ENCODE measurements at regions not wholly inside any gene's neighbourhood (a gene's known extent, or its start where the extent isn't known, plus 50 kb on each side); places are given as distances from the start of the nearest gene placed in this dataset.

- Histone ChIP-seq H3K36me3 (replicated peaks) (no peaks in the 10 kb centered on the region), H3K27me3 (replicated peaks) (no peaks in the 10 kb centered on the region), H3K4me3 (ENCODE audit: low read depth, low read length) (no peak overlapping the region), H3K27ac (no peak overlapping the region)
- in situ Hi-C loops (cut with HindIII; ENCODE audit: low pct_ligation_motif_present, low sequenced_read_pairs), result no loop called here
- no peak for TF ChIP-seq CTCF (IDR thresholded peaks at IDR 0.05; ENCODE audit: low read depth, low read length, missing control alignments)
- peak; percentile 1 for DNase-seq
These were observed 271.4 kb downstream of the ARRDC4 start for GRCh38 chr15:98231696-98232440.

GRCh38 chr15:98232761-98233160 lies 272.3 kb downstream of the ARRDC4 start:
- no peaks in the 10 kb centered on the region for H3K36me3 ChIP-seq (replicated peaks)
- H3K27ac ChIP-seq, result no peak overlapping the region
- no peak overlapping the region for H3K4me3 ChIP-seq (ENCODE audit: low read depth, low read length)
- DNase-seq, result no peak
- H3K27me3 ChIP-seq (replicated peaks), result no peaks in the 10 kb centered on the region
- in situ Hi-C loops (cut with HindIII; ENCODE audit: low pct_ligation_motif_present, low sequenced_read_pairs), result no loop called here
- no peak for TF ChIP-seq CTCF (IDR thresholded peaks at IDR 0.05; ENCODE audit: low read depth, low read length, missing control alignments)

- Histone ChIP-seq H3K36me3 (replicated peaks) (no peaks in the 10 kb centered on the region), H3K27me3 (replicated peaks) (no peaks in the 10 kb centered on the region), H3K4me3 (ENCODE audit: low read depth, low read length) (no peak overlapping the region), H3K27ac (no peak overlapping the region)
- DNase-seq, result no peak
- in situ Hi-C loops (cut with HindIII; ENCODE audit: low pct_ligation_motif_present, low sequenced_read_pairs), result no loop called here
- no peak for TF ChIP-seq CTCF (IDR thresholded peaks at IDR 0.05; ENCODE audit: low read depth, low read length, missing control alignments)
These were observed 273.4 kb downstream of the ARRDC4 start for GRCh38 chr15:98233873-98234272.

GRCh38 chr15:98240303-98240702 lies 279.8 kb downstream of the ARRDC4 start:
- TF ChIP-seq CTCF (IDR thresholded peaks at IDR 0.05; ENCODE audit: low read depth, low read length, missing control alignments), result no peak
- in situ Hi-C loops (cut with HindIII; ENCODE audit: low pct_ligation_motif_present, low sequenced_read_pairs), result no loop called here
- H3K36me3 ChIP-seq (replicated peaks), result no peaks in the 10 kb centered on the region

GRCh38 chr15:98241032-98241554 lies 280.6 kb downstream of the ARRDC4 start:
- no peak overlapping the region for H3K27ac ChIP-seq
- DNase-seq, result no peak
- no peak overlapping the region for H3K4me3 ChIP-seq (ENCODE audit: low read depth, low read length)
- in situ Hi-C loops (cut with HindIII; ENCODE audit: low pct_ligation_motif_present, low sequenced_read_pairs), result no loop called here
- no peaks in the 10 kb centered on the region for H3K27me3 ChIP-seq (replicated peaks)
- TF ChIP-seq CTCF (IDR thresholded peaks at IDR 0.05; ENCODE audit: low read depth, low read length, missing control alignments), result no peak
- no peaks in the 10 kb centered on the region for H3K36me3 ChIP-seq (replicated peaks)

More at GRCh38 chr15:98240303-98240702, 279.8 kb downstream of the ARRDC4 start:
- no peaks in the 10 kb centered on the region for H3K27me3 ChIP-seq (replicated peaks)
- no peak overlapping the region for H3K4me3 ChIP-seq (ENCODE audit: low read depth, low read length)
- H3K27ac ChIP-seq, result no peak overlapping the region
- DNase-seq, result no peak
